Small intestine (tissue), 7 donors: ENCODE measurements at regions not wholly inside any gene's neighbourhood (a gene's known extent, or its start where the extent isn't known, plus 50 kb on each side); places are given as distances from the start of the nearest gene placed in this dataset.

Source experiments
- DNase-seq, 2 donors: peaks; one replicate each; pipeline versions ENCODE4 v3.0.0 to v3.0.0-alpha.2; 2013
- FAIRE-seq: peaks from 2 replicates; lab custom pipeline; 2012; peaks lifted over from hg19 to GRCh38; lab: Jason Lieb, UNC
- H3K27ac ChIP-seq, 3 donors: one replicate each; pipeline ENCODE4 v1.5.1; 2013; ENCODE audit warnings: low read length in 2 of 3, mild to moderate bottlenecking in 2 of 3, control low read depth in 1 of 3, inconsistent platforms in 1 of 3, low read depth in 1 of 3, moderate library complexity in 1 of 3
- H3K27me3 ChIP-seq, 3 donors: one replicate each; pipeline ENCODE4 v1.6.1; 2013; ENCODE audit warnings: low read length in 3 of 3, inconsistent platforms in 1 of 3; ENCODE audit not compliant: control insufficient read depth in 3 of 3, insufficient read depth in 3 of 3
- H3K36me3 ChIP-seq, 3 donors: one replicate each; pipeline ENCODE4 v1.6.1; 2013; ENCODE audit warnings: low read length in 3 of 3, inconsistent platforms in 1 of 3, low read depth in 1 of 3, mild to moderate bottlenecking in 1 of 3, moderate library complexity in 1 of 3; ENCODE audit not compliant: control insufficient read depth in 3 of 3, insufficient read depth in 2 of 3
- H3K4me1 ChIP-seq, 3 donors: one replicate each; pipeline ENCODE4 v1.6.1; 2013; ENCODE audit warnings: low read length in 2 of 3, inconsistent platforms in 1 of 3, low read depth in 1 of 3, mild to moderate bottlenecking in 1 of 3, moderate library complexity in 1 of 3; ENCODE audit not compliant: control insufficient read depth in 3 of 3, insufficient read depth in 2 of 3
- H3K4me3 ChIP-seq, 3 donors: one replicate each; pipeline ENCODE4 v1.5.1; 2013; ENCODE audit warnings: low read length in 3 of 3, control low read depth in 1 of 3, inconsistent platforms in 1 of 3, low read depth in 1 of 3, mild to moderate bottlenecking in 1 of 3, moderate library complexity in 1 of 3
- H3K9me3 ChIP-seq, 2 donors: one replicate each; pipeline ENCODE4 v1.6.1; 2013; ENCODE audit warnings: low read depth in 1 of 2, low read length in 1 of 2; ENCODE audit not compliant: control insufficient read depth in 2 of 2, insufficient read depth in 1 of 2
- WGBS, 3 donors: extraction: QIAGEN DNeasy Blood & Tissue Kit; methylation state at CpG; one replicate each; pipeline ENCODE4 v1.1.7; 2013; 5-methylcytosine and 5-hydroxymethylcytosine counted together
- donor health status: healthy with polysubstance abuse.
- donor health status: control.
- donor health status: control.
- donor health status: Bipolar disorder and iron deficiency.
- donor health status: healthy.

DNA sequence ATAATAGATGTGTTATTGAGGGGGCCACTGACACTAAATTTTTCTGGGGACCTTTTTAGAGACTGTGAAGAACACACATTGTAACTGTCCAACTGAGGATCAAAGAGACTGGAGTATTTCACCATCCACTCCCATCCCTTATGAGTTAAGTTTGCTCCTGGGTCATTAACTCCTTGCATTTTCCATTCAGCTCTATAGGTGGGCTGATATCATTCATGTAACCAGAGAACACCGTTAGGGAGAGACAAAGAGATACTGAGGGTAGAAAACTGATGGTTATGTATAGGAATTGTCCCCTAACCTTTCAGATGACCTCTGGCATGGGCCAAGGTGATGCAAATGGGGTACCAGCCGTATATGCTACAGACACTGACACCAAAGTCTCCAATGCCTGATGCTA, 142.4 kb upstream of the TLR4 start:
- no peaks in the 10 kb centered on the region for H3K4me1 ChIP-seq
- FAIRE-seq = no peak
- DNase-seq = no peak
- H3K27me3 ChIP-seq = no peaks in the 10 kb centered on the region
- no peak overlapping the region for H3K27ac ChIP-seq
- H3K9me3 ChIP-seq = no peaks in the 10 kb centered on the region
- H3K4me3 ChIP-seq = no peak overlapping the region
- no peaks in the 10 kb centered on the region for H3K36me3 ChIP-seq
- WGBS, 3 donors = 41 to 52% (median 44%) methylated on average over 2 of the region's 2 CpGs

DNA sequence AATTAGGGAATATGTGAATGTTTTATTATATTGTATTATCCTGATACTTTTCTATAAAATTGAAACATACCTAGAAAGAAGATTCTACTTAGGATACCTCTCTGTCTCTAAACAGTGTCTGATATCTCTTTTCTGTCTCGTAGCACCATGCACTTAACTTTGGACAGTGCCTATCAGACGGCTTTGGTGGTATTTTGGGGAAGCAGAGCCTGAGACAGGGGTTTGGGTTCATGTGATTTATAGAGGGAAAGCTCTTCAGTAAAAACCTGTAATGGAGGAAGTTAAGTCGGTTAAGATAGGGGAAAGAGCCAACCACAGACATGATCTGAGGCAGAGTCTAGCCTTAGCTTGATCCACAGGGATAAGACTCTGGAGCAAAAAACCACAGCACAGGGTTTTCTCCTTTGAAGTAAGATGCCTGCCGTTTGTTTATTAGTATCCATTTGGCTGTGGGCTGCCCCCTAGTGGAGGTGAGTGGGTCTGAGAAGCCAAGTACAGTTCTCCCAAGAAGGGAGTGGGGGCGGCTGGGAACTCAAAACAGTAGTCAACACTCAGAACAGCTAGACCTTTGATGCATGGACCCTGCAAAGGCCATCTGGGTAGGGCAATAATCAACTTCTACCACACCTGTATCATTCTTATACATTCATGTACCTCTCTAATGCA, 141.2 kb upstream of the ASTN2 start:
- no peaks in the 10 kb centered on the region for H3K36me3 ChIP-seq
- no peak for FAIRE-seq
- WGBS, 3 donors = 32 to 48% (median 38%) methylated on average over 5 of the region's 5 CpGs

DNA sequence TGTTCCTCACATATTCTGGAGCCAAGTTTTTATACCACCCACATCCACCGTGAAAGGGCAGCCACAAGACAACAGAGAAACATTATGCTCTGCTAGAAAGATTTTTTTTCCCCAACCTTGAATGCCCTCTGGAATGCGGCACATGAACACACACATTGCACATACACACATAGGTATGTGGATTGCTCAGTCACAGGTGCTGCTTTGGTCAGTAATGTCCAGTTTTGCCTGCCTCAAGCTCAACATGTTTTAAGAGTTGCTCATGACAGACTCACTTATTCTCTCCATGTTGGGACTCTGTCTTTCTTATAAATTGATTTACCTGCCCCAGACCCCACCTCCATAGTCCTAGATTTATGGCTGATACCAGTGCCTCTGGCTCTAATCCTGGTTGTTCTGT, 138.0 kb upstream of the ASTN2 start:
- DNase-seq = no peak
- 82 to 92% (median 87%) methylated on average over 2 of the region's 2 CpGs for WGBS, 3 donors
- Histone ChIP-seq H3K36me3 (no peaks in the 10 kb centered on the region), H3K4me3 (no peak overlapping the region), H3K9me3 (no peaks in the 10 kb centered on the region), H3K27me3 (no peaks in the 10 kb centered on the region), H3K4me1 (no peaks in the 10 kb centered on the region), H3K27ac (no peak overlapping the region)
- FAIRE-seq = no peak

More for the DNA sequence above, 141.2 kb upstream of the ASTN2 start:
- peak; percentile 72 to 76 for DNase-seq
- Histone ChIP-seq H3K27ac (no peak overlapping the region), H3K4me3 (no peak overlapping the region), H3K27me3 (no peaks in the 10 kb centered on the region), H3K4me1 (no peaks in the 10 kb centered on the region), H3K9me3 (no peaks in the 10 kb centered on the region)

DNA sequence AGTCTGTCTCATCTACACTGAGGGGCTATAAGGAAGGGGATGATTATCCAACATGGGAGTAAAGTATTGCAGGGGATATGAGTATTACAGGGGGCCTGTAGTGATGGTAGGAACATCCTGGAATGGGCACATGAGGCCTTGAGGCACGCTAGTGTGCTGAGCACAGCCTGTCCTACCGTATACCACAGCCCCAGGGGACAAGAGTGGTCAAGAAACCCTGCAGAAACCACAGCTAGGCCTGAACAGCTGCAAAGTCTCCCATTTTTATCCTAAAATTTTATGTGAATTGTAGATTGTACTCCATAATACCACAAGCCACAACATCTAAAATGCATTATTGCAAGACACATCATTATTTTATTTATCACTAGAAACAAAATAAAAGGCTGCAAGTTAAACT, 136.3 kb upstream of the ASTN2 start:
- H3K27me3 ChIP-seq = no peaks in the 10 kb centered on the region
- H3K36me3 ChIP-seq = no peaks in the 10 kb centered on the region
- WGBS, 3 donors = 61 to 90% (median 87%) methylated on average over 2 of the region's 2 CpGs
- no peak overlapping the region for H3K27ac ChIP-seq
- no peak for DNase-seq
- H3K9me3 ChIP-seq = no peaks in the 10 kb centered on the region
- no peaks in the 10 kb centered on the region for H3K4me1 ChIP-seq
- no peak overlapping the region for H3K4me3 ChIP-seq
- no peak for FAIRE-seq

DNA sequence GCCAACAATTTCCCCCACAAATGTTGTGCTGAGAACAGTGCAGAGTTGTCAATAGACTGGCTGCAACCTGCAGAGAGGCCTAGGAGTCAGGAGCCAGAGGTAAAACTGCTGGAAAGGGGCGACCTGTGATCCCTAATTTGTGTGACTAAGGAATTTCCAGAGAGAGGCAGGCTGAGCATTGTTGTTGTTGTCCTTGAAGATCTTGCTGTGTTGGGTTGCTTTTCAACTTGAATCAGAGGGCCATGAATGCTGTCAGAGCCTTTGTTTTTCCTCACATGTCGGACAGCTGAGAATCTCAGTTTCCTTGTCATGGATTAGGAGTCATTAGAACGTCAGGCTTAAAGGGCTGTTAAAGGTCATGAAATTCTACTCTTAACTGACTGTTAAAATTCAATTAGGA, 134.6 kb upstream of the ASTN2 start:
- H3K4me1 ChIP-seq = no peaks in the 10 kb centered on the region
- no peaks in the 10 kb centered on the region for H3K9me3 ChIP-seq
- DNase-seq (no peak), FAIRE-seq (no peak)
- no peak overlapping the region for H3K27ac ChIP-seq
- H3K27me3 ChIP-seq = no peaks in the 10 kb centered on the region
- 55 to 80% (median 64%) methylated on average over 3 of the region's 3 CpGs for WGBS, 3 donors
- no peak overlapping the region for H3K4me3 ChIP-seq
- H3K36me3 ChIP-seq = no peaks in the 10 kb centered on the region

DNA sequence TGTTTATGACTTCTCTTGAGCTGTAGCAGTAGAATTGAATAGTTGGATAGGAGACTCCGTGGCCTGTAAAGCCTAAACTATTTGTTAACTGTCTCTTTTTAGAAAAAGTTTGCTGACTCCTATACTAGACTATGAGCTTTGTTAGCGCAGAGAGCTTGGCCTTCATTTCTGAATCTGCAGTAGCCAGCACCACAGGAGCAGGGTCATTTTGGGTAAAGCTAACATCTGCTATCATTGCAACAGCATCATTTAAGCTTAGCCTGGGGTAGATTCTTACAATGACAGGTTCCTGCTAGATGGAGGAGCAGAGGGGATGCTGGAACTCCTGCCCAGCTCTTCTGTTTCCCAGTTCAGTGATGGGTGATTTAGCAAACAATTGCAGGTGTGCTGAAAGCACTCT, 133.7 kb upstream of the ASTN2 start:
- H3K4me1 ChIP-seq = no peaks in the 10 kb centered on the region
- DNase-seq (no peak), FAIRE-seq (no peak)
- H3K27me3 ChIP-seq = no peaks in the 10 kb centered on the region
- no peak overlapping the region for H3K4me3 ChIP-seq
- no peaks in the 10 kb centered on the region for H3K36me3 ChIP-seq
- H3K27ac ChIP-seq = no peak overlapping the region
- H3K9me3 ChIP-seq = no peaks in the 10 kb centered on the region
- 82 to 96% (median 89%) methylated on average over 2 of the region's 2 CpGs for WGBS, 3 donors

DNA sequence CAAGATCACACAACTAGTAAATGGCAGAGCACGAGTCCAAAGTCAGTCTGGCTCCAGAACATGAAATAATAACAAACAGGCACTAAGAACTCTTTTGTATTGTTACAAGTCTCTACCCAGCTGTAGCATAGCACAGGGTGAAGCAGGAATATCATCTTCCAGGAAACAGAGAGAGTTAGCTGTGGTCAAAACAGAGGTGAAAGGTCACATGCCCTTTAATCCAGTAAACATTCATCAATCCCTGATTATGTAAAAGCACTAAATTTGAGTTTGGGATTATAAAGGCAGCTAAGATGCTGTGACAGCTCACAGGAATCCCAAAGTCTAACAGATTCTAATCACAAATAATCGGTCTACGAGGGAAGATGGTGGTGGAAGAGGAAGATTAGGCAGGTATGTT, 133.0 kb upstream of the ASTN2 start:
- no peaks in the 10 kb centered on the region for H3K27me3 ChIP-seq
- H3K36me3 ChIP-seq = no peaks in the 10 kb centered on the region
- H3K9me3 ChIP-seq = no peaks in the 10 kb centered on the region
- no peaks in the 10 kb centered on the region for H3K4me1 ChIP-seq
- no peak overlapping the region for H3K4me3 ChIP-seq
- DNase-seq (no peak), FAIRE-seq (no peak)
- no peak overlapping the region for H3K27ac ChIP-seq
- 68 to 82% (median 78%) methylated on average over 3 of the region's 3 CpGs for WGBS, 3 donors

DNA sequence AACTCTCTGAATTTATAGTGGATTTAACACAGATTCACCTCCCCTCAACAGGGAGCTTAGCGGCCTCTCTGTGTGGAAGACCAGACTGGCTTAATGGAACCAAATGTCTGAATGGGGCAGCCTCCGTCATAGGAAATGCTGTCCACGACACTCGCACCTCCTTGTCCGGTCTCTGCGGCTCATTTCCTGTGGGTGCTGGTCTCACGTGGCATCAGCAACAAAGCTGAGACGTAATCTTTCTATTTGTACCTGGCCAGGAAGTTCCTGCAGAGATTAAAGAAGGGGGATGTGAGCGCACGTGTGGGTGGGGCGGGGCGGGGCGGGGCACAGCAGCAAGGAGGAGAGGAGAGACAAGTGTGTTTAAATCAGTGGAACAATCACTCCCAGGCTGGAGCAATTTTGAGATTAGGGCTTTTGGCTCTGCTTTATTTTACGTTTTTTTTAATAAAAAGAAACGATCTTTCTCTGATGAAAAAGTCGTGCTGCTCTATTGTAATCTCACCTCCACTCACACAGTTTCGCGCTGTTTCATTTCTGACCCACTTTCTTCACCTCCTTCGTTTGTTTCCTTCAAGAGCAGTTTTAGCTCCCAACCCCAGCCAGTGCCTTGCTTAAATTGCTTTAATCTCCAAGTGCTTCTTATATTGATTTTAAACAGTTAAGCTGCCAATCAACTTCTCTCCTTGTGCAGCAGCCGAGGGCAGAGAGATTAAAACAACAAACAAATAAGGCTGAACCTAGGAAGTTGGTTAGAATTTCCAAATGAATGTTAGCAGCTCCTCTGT, 132.2 kb upstream of the ASTN2 start:
- Histone ChIP-seq H3K9me3 (no peaks in the 10 kb centered on the region), H3K27me3 (no peaks in the 10 kb centered on the region), H3K4me1 (no peaks in the 10 kb centered on the region), H3K4me3 (peak overlapping the region in 2 of 3 donors; percentile 24 to 27), H3K36me3 (no peaks in the 10 kb centered on the region), H3K27ac (peak overlapping the region in 1 of 3 donors; percentile 41)
- no peak for FAIRE-seq
- WGBS, 3 donors = 8 to 23% (median 12%) methylated on average over 19 to 20 of the region's 20 CpGs
- DNase-seq = peak; percentile 69 to 78
